ENCODE measurements at regions not wholly inside any gene's neighbourhood (a gene's known extent, or its start where the extent isn't known, plus 50 kb on each side); places are given as distances from the start of the nearest gene placed in this dataset.

- TF ChIP-seq CTCF (conservative IDR thresholded peaks at IDR 0.05; ENCODE audit: low read depth, low read length): no peak
- no peak for DNase-seq (ENCODE audit: low read depth)
- H3K4me3 ChIP-seq (ENCODE audit: low read depth, low read length): no peak overlapping the region
Observed at GRCh38 chr3:176757429-176757828, 439.9 kb downstream of the TBL1XR1 start.

GRCh38 chr3:176755977-176756376 lies 441.3 kb downstream of the TBL1XR1 start:
- no peak overlapping the region for H3K4me3 ChIP-seq (ENCODE audit: low read depth, low read length)
- no peak for TF ChIP-seq CTCF (conservative IDR thresholded peaks at IDR 0.05; ENCODE audit: low read depth, low read length)
- no peak for DNase-seq (ENCODE audit: low read depth)

- H3K4me3 ChIP-seq (ENCODE audit: low read depth, low read length): no peak overlapping the region
- DNase-seq (ENCODE audit: low read depth): no peak
- no peak for TF ChIP-seq CTCF (conservative IDR thresholded peaks at IDR 0.05; ENCODE audit: low read depth, low read length)
Observed at GRCh38 chr3:176755552-176755951, 441.7 kb downstream of the TBL1XR1 start.

- DNase-seq (ENCODE audit: low read depth): no peak
- no peak for TF ChIP-seq CTCF (conservative IDR thresholded peaks at IDR 0.05; ENCODE audit: low read depth, low read length)
- H3K4me3 ChIP-seq (ENCODE audit: low read depth, low read length): no peak overlapping the region
Observed at GRCh38 chr3:176741664-176742047, 455.6 kb downstream of the TBL1XR1 start.

- no peak for TF ChIP-seq CTCF (conservative IDR thresholded peaks at IDR 0.05; ENCODE audit: low read depth, low read length)
- no peak overlapping the region for H3K4me3 ChIP-seq (ENCODE audit: low read depth, low read length)
- DNase-seq (ENCODE audit: low read depth): no peak
Observed at GRCh38 chr3:176740906-176741663, 456.2 kb downstream of the TBL1XR1 start.

- DNase-seq (ENCODE audit: low read depth): no peak
- no peak for TF ChIP-seq CTCF (conservative IDR thresholded peaks at IDR 0.05; ENCODE audit: low read depth, low read length)
- no peak overlapping the region for H3K4me3 ChIP-seq (ENCODE audit: low read depth, low read length)
Observed at GRCh38 chr3:176739159-176739558, 458.1 kb downstream of the TBL1XR1 start.

GRCh38 chr3:176737480-176738110 lies 459.7 kb downstream of the TBL1XR1 start:
- no peak overlapping the region for H3K4me3 ChIP-seq (ENCODE audit: low read depth, low read length)
- no peak for TF ChIP-seq CTCF (conservative IDR thresholded peaks at IDR 0.05; ENCODE audit: low read depth, low read length)
- no peak for DNase-seq (ENCODE audit: low read depth)
